HEK293T (cell line): ENCODE measurements at regions not wholly inside any gene's neighbourhood (a gene's known extent, or its start where the extent isn't known, plus 50 kb on each side); places are given as distances from the start of the nearest gene placed in this dataset.

Experiments used
- BHLHE40 ChIP-seq: fragments of 450-650 bp; IDR thresholded peaks from 2 replicates; pipeline ENCODE4 v1.6.1; 2016; ENCODE audit warnings: mild to moderate bottlenecking, moderate library complexity, borderline replicate concordance
- SP1 ChIP-seq: fragments of 450-650 bp; IDR thresholded peaks from 2 replicates; pipeline ENCODE4 v1.6.1; 2017
- SUZ12 ChIP-seq: fragments of 450-650 bp; IDR thresholded peaks from 2 replicates; pipeline ENCODE4 v1.6.1; 2016; ENCODE audit warnings: mild to moderate bottlenecking
- ZNF384 ChIP-seq: fragments of 450-650 bp; IDR thresholded peaks from 2 replicates; pipeline ENCODE4 v1.6.1; 2016

- TF ChIP-seq ZNF384, result no peak
- TF ChIP-seq SUZ12, result no peak
- TF ChIP-seq BHLHE40, result no peak
- no peak for TF ChIP-seq SP1
Observed at GRCh38 chr13:90420683-90421082, 926.8 kb upstream of the MIR17HG start.
